ENCODE measurements at regions not wholly inside any gene's neighbourhood (a gene's known extent, or its start where the extent isn't known, plus 50 kb on each side); places are given as distances from the start of the nearest gene placed in this dataset.

DNA sequence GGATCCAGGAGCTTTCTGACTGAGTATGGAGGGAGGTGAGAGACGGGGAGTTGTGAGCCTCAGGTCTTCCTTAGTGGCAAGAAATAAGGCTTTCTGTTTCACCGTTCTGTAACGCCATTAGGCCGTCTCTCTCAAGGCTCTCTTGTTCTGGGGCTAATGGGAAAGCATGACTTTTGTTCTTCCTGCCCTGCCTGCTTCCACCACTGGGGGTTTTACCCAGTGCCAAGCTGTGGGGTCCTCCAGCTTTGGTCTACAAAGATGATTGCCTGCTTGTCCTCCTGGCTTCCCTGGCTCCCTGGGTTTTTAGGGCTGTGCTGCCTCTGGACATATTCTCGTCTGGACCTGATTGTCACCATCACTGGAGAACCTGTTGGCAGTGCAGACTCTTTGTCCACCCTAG lies 74.8 kb upstream of the TINAGL1 start:
- TF ChIP-seq, protein P1, sequence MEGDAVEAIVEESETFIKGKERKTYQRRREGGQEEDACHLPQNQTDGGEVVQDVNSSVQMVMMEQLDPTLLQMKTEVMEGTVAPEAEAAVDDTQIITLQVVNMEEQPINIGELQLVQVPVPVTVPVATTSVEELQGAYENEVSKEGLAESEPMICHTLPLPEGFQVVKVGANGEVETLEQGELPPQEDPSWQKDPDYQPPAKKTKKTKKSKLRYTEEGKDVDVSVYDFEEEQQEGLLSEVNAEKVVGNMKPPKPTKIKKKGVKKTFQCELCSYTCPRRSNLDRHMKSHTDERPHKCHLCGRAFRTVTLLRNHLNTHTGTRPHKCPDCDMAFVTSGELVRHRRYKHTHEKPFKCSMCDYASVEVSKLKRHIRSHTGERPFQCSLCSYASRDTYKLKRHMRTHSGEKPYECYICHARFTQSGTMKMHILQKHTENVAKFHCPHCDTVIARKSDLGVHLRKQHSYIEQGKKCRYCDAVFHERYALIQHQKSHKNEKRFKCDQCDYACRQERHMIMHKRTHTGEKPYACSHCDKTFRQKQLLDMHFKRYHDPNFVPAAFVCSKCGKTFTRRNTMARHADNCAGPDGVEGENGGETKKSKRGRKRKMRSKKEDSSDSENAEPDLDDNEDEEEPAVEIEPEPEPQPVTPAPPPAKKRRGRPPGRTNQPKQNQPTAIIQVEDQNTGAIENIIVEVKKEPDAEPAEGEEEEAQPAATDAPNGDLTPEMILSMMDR (IDR thresholded peaks at IDR 0.05) = no peak
- no peak for TF ChIP-seq POLR2A (IDR thresholded peaks at IDR 0.05)

Measured in ovary (tissue), 3 donors.